Uterus (tissue), 2 donors: ENCODE measurements at regions not wholly inside any gene's neighbourhood (a gene's known extent, or its start where the extent isn't known, plus 50 kb on each side); places are given as distances from the start of the nearest gene placed in this dataset.

Experiments used
- CTCF ChIP-seq, 4 experiments: fragments of 200-600 bp in 2 of 4; fragments of 450-650 bp in 2 of 4; sonication (generic) in 2 of 4; IDR thresholded peaks; one replicate each; pipeline ENCODE4 v1.5.1; 2016 to 2019; ENCODE audit warnings: antibody characterized with exemption in 4 of 4, mild to moderate bottlenecking in 2 of 4, moderate library complexity in 1 of 4
- POLR2A ChIP-seq, 2 donors: fragments of 450-650 bp; IDR thresholded peaks; one replicate each; pipeline ENCODE4 v1.6.1; 2016; ENCODE audit warnings: antibody characterized with exemption in 2 of 2, mild to moderate bottlenecking in 1 of 2, moderate library complexity in 1 of 2

- TF ChIP-seq CTCF (IDR thresholded peaks at IDR 0.05) (no peak), POLR2A (IDR thresholded peaks at IDR 0.05) (no peak)
These were observed 135.9 kb downstream of the DLEU7 start for GRCh38 chr13:50707628-50708027.
